MM.1S (cell line): ENCODE measurements at regions not wholly inside any gene's neighbourhood (a gene's known extent, or its start where the extent isn't known, plus 50 kb on each side); places are given as distances from the start of the nearest gene placed in this dataset.

Experiments
- DNase-seq: peaks from one replicate; pipeline ENCODE4 v3.0.0-alpha.2; 2015
- H2AFZ ChIP-seq: fragments of 300-600 bp; sonication (generic); 2 replicates; pipeline ENCODE4 v1.6.0; 2016; ENCODE audit warnings: antibody characterized with exemption, low read length
- H3F3A ChIP-seq: fragments of 300-600 bp; sonication (generic); 2 replicates; pipeline ENCODE4 v1.6.1; 2016; ENCODE audit warnings: mild to moderate bottlenecking, antibody characterized with exemption, low read length, moderate library complexity, mixed read lengths; ENCODE audit not compliant: insufficient read depth
- H3K27ac ChIP-seq: fragments of 300-600 bp; sonication (generic); 2 replicates; pipeline ENCODE4 v1.5.1; 2016; ENCODE audit warnings: mild to moderate bottlenecking, low read length
- H3K27me3 ChIP-seq: fragments of 300-600 bp; sonication (generic); replicated peaks from 2 replicates; pipeline ENCODE4 v1.6.0; 2016; ENCODE audit warnings: low read length; ENCODE audit not compliant: insufficient read depth
- H3K36me3 ChIP-seq: fragments of 300-600 bp; sonication (generic); replicated peaks from 2 replicates; pipeline ENCODE4 v1.6.1; 2016; ENCODE audit warnings: mild to moderate bottlenecking, low read length, mixed read lengths; ENCODE audit not compliant: insufficient read depth
- H3K4me1 ChIP-seq: fragments of 300-600 bp; sonication (generic); 2 replicates; pipeline ENCODE4 v1.6.1; 2016; ENCODE audit warnings: low read length, mixed read lengths
- H3K4me2 ChIP-seq: fragments of 300-600 bp; sonication (generic); 2 replicates; pipeline ENCODE4 v1.6.0; 2016; ENCODE audit warnings: low read depth, low read length
- H3K4me3 ChIP-seq: fragments of 300-600 bp; sonication (generic); 2 replicates; pipeline ENCODE4 v1.5.1; 2016; ENCODE audit warnings: low read length, mixed read lengths
- H3K79me2 ChIP-seq: fragments of 300-600 bp; sonication (generic); 2 replicates; pipeline ENCODE4 v1.6.1; 2016; ENCODE audit warnings: mixed run types, low read length, mixed read lengths
- H3K9ac ChIP-seq: fragments of 300-600 bp; sonication (generic); 2 replicates; pipeline ENCODE4 v1.6.1; 2016; ENCODE audit warnings: low read length, mixed read lengths
- H3K9me2 ChIP-seq: fragments of 300-600 bp; sonication (generic); replicated peaks from 2 replicates; pipeline ENCODE4 v1.6.1; 2016; ENCODE audit warnings: mild to moderate bottlenecking, low read length, mixed read lengths; ENCODE audit not compliant: insufficient read depth
- H3K9me3 ChIP-seq: fragments of 300-600 bp; sonication (generic); replicated peaks from 2 replicates; pipeline ENCODE4 v1.6.1; 2016; ENCODE audit warnings: mild to moderate bottlenecking, low read length, mixed read lengths; ENCODE audit not compliant: insufficient read depth
- H4K20me1 ChIP-seq: fragments of 300-600 bp; sonication (generic); 2 replicates; pipeline ENCODE4 v1.6.1; 2016; ENCODE audit warnings: mild to moderate bottlenecking, low read length, moderate library complexity, mixed read lengths; ENCODE audit not compliant: insufficient read depth
- EZH2 ChIP-seq: fragments of 300-600 bp; sonication (generic); optimal IDR thresholded peaks from 2 replicates; pipeline ENCODE3; 2017; ENCODE audit warnings: low read depth, mild to moderate bottlenecking, antibody characterized with exemption, low read length, mixed read lengths
- EZH2phosphoT487 ChIP-seq: fragments of 300-600 bp; sonication (generic); IDR thresholded peaks from 2 replicates; pipeline ENCODE4 v1.6.1; 2018; ENCODE audit warnings: antibody characterized with exemption, low read length
- TF ChIP-seq, protein P1 (sequence below): fragments of 300-600 bp; sonication (generic); IDR thresholded peaks from 2 replicates; pipeline ENCODE4 v1.5.1; 2016; ENCODE audit warnings: antibody characterized with exemption, low read length, mixed read lengths

- no peak for DNase-seq
- H3K9me2 ChIP-seq = no peaks in the 10 kb centered on the region
- no peaks in the 10 kb centered on the region for H3K27me3 ChIP-seq
- no peaks in the 10 kb centered on the region for H3K36me3 ChIP-seq
- H3K4me3 ChIP-seq = no peak overlapping the region
- H3K9ac ChIP-seq = no peak overlapping the region
- H3K79me2 ChIP-seq = no peaks in the 10 kb centered on the region
- no peaks in the 10 kb centered on the region for H3K9me3 ChIP-seq
- H3K4me2 ChIP-seq = no peak overlapping the region
- H2AFZ ChIP-seq = no peak overlapping the region
- H4K20me1 ChIP-seq = no peaks in the 10 kb centered on the region
- no peaks in the 10 kb centered on the region for H3K4me1 ChIP-seq
- TF ChIP-seq EZH2phosphoT487 = no peak
- TF ChIP-seq EZH2 = no peak
- TF ChIP-seq, protein P1, sequence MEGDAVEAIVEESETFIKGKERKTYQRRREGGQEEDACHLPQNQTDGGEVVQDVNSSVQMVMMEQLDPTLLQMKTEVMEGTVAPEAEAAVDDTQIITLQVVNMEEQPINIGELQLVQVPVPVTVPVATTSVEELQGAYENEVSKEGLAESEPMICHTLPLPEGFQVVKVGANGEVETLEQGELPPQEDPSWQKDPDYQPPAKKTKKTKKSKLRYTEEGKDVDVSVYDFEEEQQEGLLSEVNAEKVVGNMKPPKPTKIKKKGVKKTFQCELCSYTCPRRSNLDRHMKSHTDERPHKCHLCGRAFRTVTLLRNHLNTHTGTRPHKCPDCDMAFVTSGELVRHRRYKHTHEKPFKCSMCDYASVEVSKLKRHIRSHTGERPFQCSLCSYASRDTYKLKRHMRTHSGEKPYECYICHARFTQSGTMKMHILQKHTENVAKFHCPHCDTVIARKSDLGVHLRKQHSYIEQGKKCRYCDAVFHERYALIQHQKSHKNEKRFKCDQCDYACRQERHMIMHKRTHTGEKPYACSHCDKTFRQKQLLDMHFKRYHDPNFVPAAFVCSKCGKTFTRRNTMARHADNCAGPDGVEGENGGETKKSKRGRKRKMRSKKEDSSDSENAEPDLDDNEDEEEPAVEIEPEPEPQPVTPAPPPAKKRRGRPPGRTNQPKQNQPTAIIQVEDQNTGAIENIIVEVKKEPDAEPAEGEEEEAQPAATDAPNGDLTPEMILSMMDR = no peak
- H3K27ac ChIP-seq = no peak overlapping the region
- no peaks in the 10 kb centered on the region for H3F3A ChIP-seq
Measured at GRCh38 chr14:28152453-28153044, 614.0 kb upstream of the FOXG1 start.

GRCh38 chr14:28157289-28157869 lies 609.2 kb upstream of the FOXG1 start:
- Histone ChIP-seq H2AFZ (no peak overlapping the region), H3F3A (no peaks in the 10 kb centered on the region), H3K27me3 (no peaks in the 10 kb centered on the region), H3K4me2 (no peak overlapping the region), H4K20me1 (no peaks in the 10 kb centered on the region), H3K9me3 (no peaks in the 10 kb centered on the region), H3K9me2 (no peaks in the 10 kb centered on the region), H3K4me3 (no peak overlapping the region), H3K4me1 (no peaks in the 10 kb centered on the region), H3K79me2 (no peaks in the 10 kb centered on the region), H3K9ac (no peak overlapping the region), H3K36me3 (no peaks in the 10 kb centered on the region), H3K27ac (no peak overlapping the region)
- no peak for DNase-seq
- TF ChIP-seq EZH2phosphoT487 = no peak
- no peak for TF ChIP-seq EZH2
- TF ChIP-seq, protein P1 = no peak

GRCh38 chr14:28157887-28158791 lies 608.4 kb upstream of the FOXG1 start:
- H3K4me1 ChIP-seq = no peaks in the 10 kb centered on the region
- TF ChIP-seq, protein P1 = no peak
- no peak for TF ChIP-seq EZH2phosphoT487
- TF ChIP-seq EZH2 = no peak
- no peaks in the 10 kb centered on the region for H3K9me3 ChIP-seq
- H3K27me3 ChIP-seq = no peaks in the 10 kb centered on the region
- no peak overlapping the region for H3K9ac ChIP-seq
- DNase-seq = no peak
- no peak overlapping the region for H3K4me3 ChIP-seq
- H2AFZ ChIP-seq = no peak overlapping the region
- no peak overlapping the region for H3K4me2 ChIP-seq
- H3K27ac ChIP-seq = no peak overlapping the region
- H3K9me2 ChIP-seq = no peaks in the 10 kb centered on the region
- no peaks in the 10 kb centered on the region for H3F3A ChIP-seq
- H3K36me3 ChIP-seq = no peaks in the 10 kb centered on the region
- no peaks in the 10 kb centered on the region for H3K79me2 ChIP-seq
- no peaks in the 10 kb centered on the region for H4K20me1 ChIP-seq
